ENCODE measurements at regions not wholly inside any gene's neighbourhood (a gene's known extent, or its start where the extent isn't known, plus 50 kb on each side); places are given as distances from the start of the nearest gene placed in this dataset.
"Not testable (repeated sequence)": the region's sequence is repeated elsewhere in the genome, so short reads cannot be mapped to it uniquely, and the experiment has no call there.

DNA sequence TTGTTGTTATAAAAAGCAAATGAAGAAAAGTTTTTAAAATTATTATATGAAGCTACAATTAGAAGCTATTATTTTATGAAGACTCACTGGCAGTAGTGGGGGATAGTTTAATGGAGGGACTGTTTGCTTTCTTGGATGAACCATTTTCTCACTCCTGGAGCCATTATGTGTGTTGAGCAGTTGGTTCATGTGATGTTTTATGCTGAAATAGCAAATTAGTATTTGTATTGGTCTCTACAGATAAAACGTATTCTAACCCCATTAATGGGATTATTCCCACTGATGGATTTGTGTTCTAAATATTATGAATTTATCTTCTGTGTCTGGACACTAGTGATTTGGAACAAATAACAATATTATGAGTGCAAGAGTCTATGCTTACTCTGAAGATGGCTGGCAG, 507.5 kb upstream of the FSHR start:
- no peak for DNase-seq

DNA sequence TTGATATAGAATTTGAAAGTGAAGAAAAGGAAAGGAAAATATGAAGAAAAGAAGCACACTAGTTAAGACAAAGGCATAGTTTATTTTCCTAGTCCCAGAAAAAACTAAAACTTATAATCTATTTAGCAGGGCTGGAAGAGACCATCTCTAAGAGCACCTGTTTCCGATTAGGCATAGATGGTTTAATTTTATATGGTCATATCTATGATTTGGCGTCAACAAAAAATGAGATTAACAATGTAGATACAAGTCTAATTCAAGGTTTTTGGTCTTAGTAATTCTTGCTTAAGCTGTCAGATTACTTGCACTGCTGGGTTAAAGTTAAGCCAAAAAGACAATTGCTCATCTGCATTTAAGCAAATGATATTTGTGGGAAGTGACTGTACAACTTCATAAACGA, 502.5 kb upstream of the FSHR start:
- no peak for DNase-seq

DNA sequence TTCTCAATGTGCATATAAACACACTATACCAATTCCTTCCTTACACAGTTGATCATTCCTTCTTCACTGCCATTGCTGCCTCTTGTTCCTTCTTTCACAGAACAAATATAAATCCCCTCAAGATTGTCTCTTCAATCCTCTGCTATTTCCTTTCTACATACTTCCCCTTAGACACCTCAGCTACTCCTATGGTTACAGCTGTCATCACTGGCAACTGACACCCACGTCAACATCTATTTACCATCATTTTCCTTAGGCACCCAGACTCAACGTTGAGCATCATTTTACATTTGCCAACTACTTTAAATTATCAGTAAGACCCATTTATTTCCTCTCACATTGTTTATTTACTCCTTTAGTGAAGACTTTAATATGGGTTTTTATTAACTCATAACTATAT, 488.8 kb upstream of the FSHR start:
- DNase-seq = no peak

DNA sequence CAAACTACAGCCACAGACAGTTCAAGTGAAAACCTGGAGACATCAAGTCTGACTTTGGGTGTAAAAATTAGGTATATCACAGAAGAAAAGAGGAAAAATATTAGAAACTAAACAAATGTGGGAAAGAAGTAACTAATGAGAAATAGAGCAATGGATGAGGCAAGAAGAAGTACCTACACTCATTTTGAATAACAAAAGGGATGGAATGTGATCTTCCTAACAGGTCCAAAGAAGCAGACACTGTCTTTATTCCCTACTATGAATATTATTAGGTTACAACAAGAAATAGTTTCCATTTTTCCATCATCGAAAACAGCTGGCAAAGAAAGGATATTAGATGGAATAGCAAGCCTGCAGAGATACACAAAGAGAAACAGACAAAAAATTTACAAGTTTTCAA, 486.3 kb upstream of the FSHR start:
- no peak for DNase-seq

DNA sequence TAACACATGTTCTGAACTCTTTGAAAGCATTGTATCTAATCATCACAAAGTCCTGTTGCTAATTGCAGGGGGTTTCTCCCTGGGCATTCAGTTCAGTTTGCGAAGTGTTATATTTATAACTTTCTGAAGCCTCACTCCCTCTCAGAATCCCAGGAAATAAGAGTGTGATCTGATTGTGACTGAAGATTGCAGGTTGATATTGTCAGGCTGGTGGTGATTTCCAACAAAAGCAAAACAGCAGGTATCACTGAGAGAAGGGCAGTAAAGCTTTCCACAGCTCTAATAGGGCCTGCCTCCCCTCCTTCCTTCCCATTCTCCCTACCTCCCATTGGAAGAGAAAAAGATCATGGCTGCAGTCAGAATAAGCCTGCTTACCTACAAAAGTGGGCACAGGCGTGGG, 466.7 kb upstream of the FSHR start:
- DNase-seq = peak; percentile 10

DNA sequence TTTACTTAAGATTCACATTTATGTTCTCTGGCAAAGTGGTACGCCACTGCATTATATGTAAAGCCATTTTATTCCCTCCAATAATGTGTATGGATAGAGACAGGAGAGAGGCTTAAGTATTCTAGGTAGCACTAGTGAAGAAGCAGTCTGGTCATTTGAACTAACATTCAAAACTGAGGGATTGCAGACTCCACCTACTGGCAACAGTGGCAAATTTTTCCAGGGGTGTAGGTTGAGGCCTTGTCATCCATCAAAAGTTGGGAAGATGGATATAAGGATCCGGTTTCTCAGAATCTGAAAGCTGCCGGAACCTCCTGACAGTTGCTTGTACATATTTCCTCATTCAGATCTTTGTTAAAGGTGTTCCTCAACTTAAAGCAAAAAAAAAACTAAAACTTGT, 465.5 kb upstream of the FSHR start:
- peak; percentile 15 for DNase-seq

DNA sequence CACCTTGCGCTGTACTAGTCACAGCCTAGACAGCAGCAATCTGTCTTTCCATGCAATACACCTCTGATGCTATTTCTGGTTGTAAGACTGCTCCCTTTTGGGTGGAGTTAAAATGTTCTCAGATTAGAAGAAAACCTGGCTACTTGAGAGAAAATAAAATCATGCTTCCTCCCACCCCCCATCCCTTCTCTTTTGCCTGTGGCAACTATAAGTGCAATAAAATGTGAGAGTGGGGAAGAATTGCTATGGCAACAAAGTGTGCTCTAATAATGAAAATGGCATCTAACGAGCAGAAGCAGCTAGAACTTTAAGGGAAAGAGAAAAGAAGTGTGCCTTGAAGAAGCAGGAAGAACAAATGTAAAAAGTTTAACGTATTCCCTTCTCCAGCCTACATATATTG, 464.2 kb upstream of the FSHR start:
- DNase-seq = no peak

DNA sequence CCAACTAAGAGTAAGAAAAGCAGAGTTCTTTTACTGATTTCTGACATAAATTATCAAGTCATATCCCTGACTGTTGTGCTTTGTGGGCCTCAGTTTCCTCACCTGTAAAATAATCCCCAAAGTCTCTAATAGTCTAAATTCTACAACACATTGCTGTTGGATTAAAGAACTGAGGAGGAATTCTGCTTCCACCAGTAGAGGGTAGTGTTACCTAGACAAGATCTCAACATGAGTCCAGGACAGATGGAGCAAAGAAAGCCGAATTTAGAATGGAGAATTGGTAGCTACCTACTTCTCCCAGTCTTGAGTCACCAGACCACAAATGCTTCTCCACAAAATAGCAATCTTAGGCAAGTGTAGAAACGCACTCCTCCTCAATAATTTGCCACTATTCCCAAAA, 462.5 kb upstream of the FSHR start:
- DNase-seq = peak; percentile 59

DNA sequence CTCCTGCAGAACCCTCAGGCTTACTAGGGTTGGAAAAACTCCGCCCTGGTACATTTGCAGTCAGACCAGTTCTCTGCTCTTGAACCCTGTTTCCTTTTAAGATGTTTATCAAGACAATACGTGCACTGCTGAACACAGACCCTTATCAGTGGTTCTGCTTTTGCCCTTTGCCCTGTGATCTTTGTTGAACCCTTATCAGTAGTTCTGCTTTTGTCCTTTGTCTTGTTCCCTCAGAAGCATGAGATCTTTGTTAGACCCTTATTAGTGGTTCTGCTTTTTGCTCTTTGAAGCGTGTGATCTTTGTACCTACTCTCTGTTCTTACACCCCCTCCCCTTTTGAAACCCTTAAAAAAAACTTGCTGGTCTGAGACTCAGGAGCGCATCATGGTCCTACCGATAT, 457.5 kb upstream of the FSHR start:
- not testable (repeated sequence) for DNase-seq

DNA sequence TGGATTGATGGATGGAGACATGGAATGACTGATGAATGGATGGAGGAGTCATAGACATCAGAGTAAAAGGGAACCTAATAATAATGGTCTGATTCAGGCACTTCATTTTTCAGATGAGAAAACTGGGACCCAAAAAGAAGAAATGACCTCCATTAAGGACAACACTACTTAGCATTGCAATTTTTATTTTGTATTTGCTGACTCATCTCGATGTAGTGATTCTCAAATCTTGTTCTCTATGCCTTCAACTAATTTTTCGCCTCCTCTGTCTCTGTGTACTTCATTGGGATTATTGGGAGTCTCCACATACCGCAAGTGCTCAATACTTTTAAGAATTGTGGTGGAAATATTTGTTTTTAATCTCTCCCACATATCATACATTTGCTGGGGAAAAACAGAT, 446.2 kb upstream of the FSHR start:
- no peak for DNase-seq

DNA sequence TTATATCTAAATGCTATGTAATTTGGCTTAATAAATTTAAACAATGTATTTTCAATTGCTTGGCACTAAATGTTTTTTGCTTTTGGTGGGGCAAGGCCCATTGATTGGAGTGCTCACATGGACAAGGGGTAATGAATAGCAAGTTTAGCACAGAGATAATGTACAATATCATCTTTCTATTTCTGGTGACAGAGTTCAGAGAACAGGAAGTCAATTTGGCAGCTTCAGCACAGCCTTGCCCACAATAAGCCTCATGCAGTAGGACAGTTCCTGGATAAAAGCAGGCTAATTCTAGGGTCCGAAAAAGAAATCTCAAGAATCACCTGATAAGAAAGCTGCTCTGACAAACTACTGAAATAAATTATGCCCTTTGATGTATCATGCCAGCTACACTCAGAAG, 443.9 kb upstream of the FSHR start:
- DNase-seq = no peak

DNA sequence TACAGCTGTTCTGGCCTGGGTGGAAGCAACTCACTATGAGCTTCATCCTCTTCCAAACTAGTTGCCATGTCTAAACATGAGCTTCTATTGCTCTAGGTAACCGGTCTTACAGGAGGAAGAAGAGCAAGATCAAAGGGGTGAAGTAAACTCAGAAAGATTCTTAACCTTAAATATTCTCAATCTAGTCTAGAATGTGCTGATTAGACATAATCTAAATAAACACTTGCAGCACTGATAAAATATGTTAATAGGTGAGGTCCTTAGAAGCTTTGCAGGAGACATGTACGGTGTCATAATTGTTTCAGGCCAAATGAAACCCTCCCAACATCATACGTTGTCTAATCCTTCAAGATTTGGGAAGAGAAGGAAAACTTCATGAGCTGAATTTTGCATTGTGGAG, 431.6 kb upstream of the FSHR start:
- no peak for DNase-seq

DNA sequence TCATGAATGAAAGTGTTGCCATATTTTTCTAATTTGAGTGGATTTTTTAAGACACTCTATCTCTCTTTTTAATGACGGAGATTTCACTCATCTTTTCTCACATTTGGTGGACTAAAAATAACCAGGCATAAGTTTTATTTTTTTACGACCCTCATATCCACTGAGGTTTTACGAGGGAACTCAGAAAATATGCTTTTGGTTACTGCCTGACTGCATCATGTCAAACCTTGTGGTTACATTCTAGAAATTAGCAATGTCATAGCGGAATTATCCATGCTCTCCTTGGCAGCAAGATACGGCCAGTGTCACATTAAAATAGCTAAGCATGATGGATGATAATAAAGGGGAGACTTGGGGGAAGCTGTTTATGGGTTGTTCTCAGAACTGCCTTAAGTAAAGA, 428.6 kb upstream of the FSHR start:
- no peak for DNase-seq

DNA sequence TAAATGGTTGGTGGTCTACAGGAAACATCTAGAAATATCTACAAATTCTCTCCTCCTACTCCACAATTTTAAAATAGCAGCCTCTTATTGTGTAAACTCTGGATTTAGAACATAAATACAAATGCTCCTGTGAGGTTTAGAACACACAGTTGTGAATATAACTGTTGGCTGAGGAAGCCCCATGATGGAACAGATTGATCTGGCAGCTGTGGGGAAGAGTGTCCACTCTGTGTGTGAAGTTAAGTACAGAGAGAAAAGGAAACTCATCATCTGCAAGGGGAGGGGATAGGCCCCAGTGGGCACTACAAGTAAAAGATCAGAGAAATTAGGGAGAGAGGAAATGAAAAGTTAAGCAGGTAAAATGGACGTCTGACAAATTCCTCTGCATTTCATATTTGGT, 422.7 kb upstream of the FSHR start:
- DNase-seq = no peak

DNA sequence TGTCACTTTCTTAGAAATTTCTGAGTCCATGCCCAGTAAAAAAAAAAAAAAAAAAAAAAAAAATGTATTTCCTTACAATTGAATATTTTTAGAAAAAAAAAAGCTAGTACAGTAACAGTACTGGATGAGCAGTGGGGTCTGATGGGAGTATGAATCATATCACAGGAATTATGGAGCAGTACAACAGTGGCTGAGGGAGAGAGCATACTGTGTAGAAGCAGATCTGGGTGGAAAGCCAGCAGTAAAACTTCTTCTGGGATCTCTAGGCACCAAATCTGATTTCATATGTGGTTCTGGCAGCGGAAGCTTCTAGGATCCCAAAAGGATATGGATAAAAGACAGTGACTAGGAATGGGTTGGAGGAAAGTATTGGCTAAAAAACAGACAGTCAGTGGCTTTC, 414.9 kb upstream of the FSHR start:
- DNase-seq = no peak

DNA sequence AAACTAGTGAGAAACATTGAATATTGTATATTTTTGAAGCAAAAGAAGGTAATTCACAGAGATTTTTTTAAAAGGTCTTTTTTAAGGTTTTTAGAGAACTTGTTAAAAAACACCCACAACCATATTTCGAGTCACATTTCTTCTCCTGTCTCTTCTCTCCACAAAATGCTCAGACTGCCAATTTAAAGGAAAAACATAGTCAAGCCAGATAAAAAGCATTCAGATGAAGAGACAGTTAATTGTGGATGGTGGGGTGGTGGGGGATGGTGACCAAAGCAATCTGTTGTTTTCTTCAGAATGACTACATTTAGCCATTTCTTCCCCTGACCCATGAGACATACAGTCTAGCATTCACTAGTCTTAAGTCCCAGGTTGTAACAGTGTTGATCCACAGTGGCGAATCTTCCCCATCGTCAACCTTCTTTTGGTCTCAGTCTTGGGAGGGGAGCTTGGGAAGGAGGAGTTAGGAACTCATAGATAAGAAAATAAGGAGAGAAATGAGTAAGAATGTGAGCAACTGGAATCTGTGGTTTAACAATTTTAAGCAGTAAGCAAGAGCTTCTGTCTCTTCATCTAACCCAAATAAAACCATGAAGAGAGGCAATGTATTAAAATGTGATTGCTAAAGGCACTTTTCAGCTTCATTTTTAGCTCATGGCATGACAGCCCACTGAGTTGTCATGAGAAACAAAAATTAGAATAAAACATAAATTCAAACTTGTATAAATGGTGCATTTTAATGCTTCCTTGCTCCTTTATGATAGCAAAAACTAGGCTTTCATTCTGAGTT, 413.7 kb upstream of the FSHR start:
- no peak for DNase-seq

DNA sequence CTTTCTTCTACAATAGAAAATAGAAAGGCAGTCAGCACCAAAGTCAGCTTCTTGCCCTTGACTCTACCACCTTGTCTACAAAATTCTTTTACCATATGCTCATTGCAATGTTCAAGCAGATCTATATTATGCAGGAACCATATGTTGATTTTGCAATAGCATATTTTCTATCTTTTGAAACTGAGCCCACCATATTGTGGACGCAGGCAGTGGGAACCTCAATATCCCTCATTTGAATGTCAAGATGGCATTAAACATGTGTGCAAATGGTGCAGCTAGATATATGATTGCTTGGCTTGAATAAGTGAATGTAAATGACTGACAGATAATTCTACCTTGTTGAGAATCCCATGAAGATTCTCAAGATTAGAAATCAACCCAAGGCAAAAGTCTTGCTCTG, 412.7 kb upstream of the FSHR start:
- DNase-seq = no peak

DNA sequence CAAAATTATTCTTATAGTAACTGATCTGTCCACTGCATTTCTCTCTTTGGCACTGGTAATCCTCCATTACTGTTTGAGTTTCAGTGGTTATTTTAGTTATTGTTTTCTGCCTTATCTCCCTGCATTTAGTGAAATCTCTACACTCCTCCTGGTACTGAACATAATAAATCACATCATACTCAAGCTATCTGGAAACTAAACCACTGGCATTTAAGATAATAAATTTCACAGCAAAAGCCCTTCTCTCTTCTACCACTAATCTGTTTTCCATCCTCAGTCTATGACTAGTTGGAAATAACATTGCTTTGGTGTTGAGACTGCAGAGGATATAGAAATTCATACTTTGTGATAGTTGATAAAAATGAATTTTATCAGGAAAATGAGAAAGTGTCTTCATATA, 399.3 kb upstream of the FSHR start:
- no peak for DNase-seq

DNA sequence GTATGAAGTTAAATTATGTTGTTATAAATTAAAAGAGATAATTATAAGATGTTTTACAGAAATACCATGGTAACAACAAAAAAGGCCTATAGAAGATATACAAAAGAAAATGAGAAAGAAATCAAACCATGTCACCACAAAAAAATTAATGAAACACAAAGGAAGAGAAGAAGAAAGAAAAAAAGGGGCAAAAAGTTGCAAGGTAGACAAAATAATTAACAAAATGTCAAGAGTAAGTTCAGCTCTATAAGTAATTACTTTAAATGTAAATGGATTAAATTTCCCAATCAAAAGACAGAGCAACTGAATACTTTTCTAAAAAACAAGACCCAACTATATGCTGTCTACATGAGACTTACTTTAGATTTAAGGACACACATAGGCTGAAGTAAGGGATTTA, 378.4 kb upstream of the FSHR start:
- no peak for DNase-seq

DNA sequence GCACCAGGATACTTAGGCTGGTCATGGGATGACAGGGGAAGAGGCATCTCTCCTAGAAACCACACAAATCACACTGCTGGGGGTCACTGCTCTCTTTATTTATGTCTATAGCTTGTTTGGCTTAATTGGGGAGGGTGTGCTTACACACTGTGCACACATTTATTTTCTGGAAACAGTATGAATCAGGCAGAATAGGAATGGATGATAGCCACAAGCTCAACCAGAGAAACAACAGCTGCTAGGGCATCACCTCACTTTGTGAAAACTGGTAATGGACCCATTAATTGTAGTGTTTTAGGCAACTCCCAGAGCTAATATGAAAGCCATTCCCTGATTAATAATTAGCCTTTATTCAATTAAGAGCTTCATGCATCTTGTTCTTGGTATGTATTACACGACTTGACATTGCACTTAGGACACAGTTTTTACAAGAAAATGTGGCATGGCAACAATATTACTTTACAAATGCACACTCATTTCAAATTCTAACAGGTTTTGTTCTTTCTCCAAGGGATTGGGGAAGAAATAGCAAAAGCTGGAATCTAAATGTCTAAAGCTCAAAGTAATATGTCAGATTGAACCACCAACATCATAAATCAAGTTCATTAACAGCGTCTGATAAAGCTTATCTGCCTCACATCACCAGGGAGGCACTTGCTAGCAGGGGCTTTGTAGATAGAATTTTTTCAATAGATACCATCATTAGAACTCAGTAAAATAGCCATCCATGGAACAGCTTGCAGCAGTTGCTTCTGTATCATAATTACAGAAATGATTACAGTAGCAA, 361.9 kb upstream of the FSHR start:
- peak; percentile 35 for DNase-seq

DNA sequence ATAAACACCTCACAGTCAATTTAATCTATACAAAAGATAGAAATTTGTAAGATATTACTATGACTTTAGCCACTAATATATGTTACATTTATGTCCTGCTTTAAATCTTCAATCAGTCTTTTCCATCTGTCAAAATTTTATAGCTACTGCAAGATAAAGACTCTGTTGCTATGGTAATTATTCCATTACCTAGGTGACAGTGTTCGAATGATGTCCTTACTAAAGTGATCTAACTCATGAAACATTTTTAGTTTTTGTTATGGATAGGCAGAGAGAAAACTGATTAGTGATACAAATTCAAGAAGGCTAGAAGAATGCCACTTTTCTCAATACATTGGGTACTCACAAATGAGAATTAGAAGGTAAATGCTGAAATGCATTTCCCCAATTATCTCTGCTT, 359.9 kb upstream of the FSHR start:
- no peak for DNase-seq

DNA sequence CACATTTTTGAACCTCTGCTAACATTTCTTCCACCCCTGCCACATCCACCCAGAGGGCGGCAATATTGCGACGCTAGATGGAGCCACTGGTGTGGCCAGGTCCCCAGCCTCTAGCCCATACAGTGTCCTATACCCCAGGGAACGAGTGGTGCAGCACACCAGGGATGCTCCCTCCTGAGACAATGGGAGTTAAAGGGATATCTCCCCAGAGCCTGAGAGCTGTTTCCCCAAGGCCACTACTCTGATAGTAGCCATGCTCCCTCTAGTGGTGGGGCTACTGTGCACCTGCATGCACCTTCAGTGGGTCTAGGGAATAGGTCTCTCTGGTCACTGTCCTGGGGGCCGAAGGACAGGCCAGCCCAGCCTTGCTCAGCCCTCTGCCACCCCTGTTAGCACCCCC, 336.4 kb upstream of the FSHR start:
- peak; percentile 83 for DNase-seq

DNA sequence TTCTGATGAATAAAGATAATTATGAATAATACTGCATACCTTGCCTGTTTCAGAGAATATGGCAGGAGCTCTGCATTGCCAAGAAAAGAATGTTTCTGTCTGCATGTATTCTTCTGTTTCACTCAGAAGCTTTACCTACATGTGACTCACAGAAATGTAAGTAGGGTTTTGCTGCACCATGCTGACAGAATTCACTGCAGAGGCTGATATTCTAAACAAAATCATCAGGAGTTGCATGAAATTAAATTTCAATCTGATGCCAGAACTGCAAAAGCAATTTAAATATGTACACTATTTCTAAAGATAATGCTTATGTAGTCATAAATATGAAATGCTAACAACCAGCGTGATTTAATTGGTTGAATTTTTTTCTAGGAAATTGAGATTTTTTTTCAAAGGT, 332.8 kb upstream of the FSHR start:
- no peak for DNase-seq

DNA sequence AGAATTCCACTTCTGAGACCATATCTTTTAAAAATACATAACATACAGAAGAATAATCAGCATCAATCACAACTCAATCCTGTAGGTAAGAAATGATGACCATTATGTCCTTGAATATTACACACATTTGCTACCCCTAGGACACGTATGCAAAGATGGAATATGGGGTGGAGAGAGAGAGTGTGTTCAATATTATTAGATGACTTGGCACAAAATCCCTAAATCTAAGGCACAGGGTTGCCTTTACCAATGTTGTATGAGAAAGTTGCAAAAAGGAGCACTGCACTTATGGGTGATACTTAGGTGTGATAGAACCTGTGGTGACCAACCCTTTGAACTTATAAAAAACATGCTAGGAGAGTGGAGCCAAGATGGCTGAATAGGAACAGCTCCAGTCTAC, 326.2 kb upstream of the FSHR start:
- no peak for DNase-seq

All from NCI-H146 (cell line).